ENCODE measurements at regions not wholly inside any gene's neighbourhood (a gene's known extent, or its start where the extent isn't known, plus 50 kb on each side); places are given as distances from the start of the nearest gene placed in this dataset.

DNA sequence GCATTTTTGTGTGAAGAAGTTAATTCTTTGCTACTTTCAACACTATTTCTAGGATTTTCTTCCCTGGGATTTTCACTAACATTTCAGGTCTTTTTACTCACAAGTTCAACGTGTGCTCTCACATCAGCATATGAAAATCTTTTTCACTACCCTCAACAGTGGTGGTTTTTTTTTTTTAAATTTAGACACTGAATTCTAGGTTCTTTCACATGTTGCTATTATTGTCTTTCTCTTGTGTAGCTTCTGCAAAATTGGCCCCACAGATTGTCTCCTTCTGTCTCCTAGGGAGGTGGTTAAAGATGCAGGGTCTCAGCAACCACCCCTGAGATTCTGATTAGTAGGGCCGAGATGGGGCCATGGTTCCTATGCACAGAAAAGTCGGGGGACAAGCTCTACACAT lies 165.0 kb upstream of the GPR26 start:
- H4K20me1 ChIP-seq (ENCODE audit: insufficient read depth, low read length, poor library complexity, severe bottlenecking) = no peaks in the 10 kb centered on the region
- H3K9me3 ChIP-seq (ENCODE audit: insufficient read depth, low read depth, low read length) = peaks cover 3% of the 10 kb centered on the region; the same call in 1 of the 2 replicates
- H3K79me2 ChIP-seq (ENCODE audit: insufficient read depth, low read length) = no peaks in the 10 kb centered on the region
- no peaks in the 10 kb centered on the region for H3K9me2 ChIP-seq (replicated peaks; ENCODE audit: low read depth, low read length)
- TF ChIP-seq EZH2phosphoT487 (IDR thresholded peaks at IDR 0.05; ENCODE audit: borderline replicate concordance) = no peak
- TF ChIP-seq, protein P1, sequence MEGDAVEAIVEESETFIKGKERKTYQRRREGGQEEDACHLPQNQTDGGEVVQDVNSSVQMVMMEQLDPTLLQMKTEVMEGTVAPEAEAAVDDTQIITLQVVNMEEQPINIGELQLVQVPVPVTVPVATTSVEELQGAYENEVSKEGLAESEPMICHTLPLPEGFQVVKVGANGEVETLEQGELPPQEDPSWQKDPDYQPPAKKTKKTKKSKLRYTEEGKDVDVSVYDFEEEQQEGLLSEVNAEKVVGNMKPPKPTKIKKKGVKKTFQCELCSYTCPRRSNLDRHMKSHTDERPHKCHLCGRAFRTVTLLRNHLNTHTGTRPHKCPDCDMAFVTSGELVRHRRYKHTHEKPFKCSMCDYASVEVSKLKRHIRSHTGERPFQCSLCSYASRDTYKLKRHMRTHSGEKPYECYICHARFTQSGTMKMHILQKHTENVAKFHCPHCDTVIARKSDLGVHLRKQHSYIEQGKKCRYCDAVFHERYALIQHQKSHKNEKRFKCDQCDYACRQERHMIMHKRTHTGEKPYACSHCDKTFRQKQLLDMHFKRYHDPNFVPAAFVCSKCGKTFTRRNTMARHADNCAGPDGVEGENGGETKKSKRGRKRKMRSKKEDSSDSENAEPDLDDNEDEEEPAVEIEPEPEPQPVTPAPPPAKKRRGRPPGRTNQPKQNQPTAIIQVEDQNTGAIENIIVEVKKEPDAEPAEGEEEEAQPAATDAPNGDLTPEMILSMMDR (conservative IDR thresholded peaks at IDR 0.05; ENCODE audit: low read length) = no peak
- H3K36me3 ChIP-seq (ENCODE audit: insufficient read depth, low read length) = no peaks in the 10 kb centered on the region
- no peak overlapping the region for H2AFZ ChIP-seq (ENCODE audit: low read length)
- no peak overlapping the region for H3K9ac ChIP-seq (ENCODE audit: low read depth, low read length, poor library complexity, severe bottlenecking)
- H3K4me1 ChIP-seq (ENCODE audit: insufficient read depth, low read length, poor library complexity, severe bottlenecking) = no peaks in the 10 kb centered on the region
- H3K27me3 ChIP-seq (ENCODE audit: insufficient read depth, low read length, poor library complexity, severe bottlenecking) = no peaks in the 10 kb centered on the region
- no peak overlapping the region for H3K4me3 ChIP-seq (ENCODE audit: low read length, poor library complexity, severe bottlenecking)
- H3F3A ChIP-seq (ENCODE audit: low read depth) = no peaks in the 10 kb centered on the region
- H3K4me2 ChIP-seq (ENCODE audit: low read depth, low read length, poor library complexity, severe bottlenecking) = no peak overlapping the region

DNA sequence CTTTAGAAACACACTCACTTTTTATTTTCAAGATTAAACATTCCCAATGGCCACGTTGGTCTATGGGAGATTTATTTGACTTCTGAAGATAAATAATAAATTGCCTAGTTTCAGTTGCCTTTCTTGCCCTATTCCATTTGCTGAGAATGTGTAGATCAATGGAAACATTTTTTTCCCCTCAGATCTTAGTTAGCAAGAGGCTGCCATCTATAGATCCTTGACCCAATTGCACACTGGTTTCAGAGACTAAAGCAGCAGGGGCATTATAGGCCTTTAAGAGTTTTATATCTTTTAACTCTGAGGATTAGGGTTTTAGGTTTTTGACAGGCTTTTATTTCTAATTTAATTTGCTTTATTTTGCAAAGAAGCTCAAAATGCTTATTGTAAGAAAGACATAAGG lies 163.2 kb upstream of the GPR26 start:
- H3F3A ChIP-seq (ENCODE audit: low read depth) = no peaks in the 10 kb centered on the region
- no peaks in the 10 kb centered on the region for H3K79me2 ChIP-seq (ENCODE audit: insufficient read depth, low read length)
- H3K9me2 ChIP-seq (replicated peaks; ENCODE audit: low read depth, low read length) = no peaks in the 10 kb centered on the region
- no peaks in the 10 kb centered on the region for H3K4me1 ChIP-seq (ENCODE audit: insufficient read depth, low read length, poor library complexity, severe bottlenecking)
- no peaks in the 10 kb centered on the region for H3K27me3 ChIP-seq (ENCODE audit: insufficient read depth, low read length, poor library complexity, severe bottlenecking)
- no peaks in the 10 kb centered on the region for H3K36me3 ChIP-seq (ENCODE audit: insufficient read depth, low read length)
- H3K9ac ChIP-seq (ENCODE audit: low read depth, low read length, poor library complexity, severe bottlenecking) = no peak overlapping the region
- no peak overlapping the region for H2AFZ ChIP-seq (ENCODE audit: low read length)
- TF ChIP-seq, protein P1 (conservative IDR thresholded peaks at IDR 0.05; ENCODE audit: low read length) = no peak
- no peak for TF ChIP-seq EZH2phosphoT487 (IDR thresholded peaks at IDR 0.05; ENCODE audit: borderline replicate concordance)
- H3K4me3 ChIP-seq (ENCODE audit: low read length, poor library complexity, severe bottlenecking) = no peak overlapping the region
- no peak overlapping the region for H3K4me2 ChIP-seq (ENCODE audit: low read depth, low read length, poor library complexity, severe bottlenecking)
- H4K20me1 ChIP-seq (ENCODE audit: insufficient read depth, low read length, poor library complexity, severe bottlenecking) = no peaks in the 10 kb centered on the region
- H3K9me3 ChIP-seq (ENCODE audit: insufficient read depth, low read depth, low read length) = peaks cover 3% of the 10 kb centered on the region; the same call in 1 of the 2 replicates

DNA sequence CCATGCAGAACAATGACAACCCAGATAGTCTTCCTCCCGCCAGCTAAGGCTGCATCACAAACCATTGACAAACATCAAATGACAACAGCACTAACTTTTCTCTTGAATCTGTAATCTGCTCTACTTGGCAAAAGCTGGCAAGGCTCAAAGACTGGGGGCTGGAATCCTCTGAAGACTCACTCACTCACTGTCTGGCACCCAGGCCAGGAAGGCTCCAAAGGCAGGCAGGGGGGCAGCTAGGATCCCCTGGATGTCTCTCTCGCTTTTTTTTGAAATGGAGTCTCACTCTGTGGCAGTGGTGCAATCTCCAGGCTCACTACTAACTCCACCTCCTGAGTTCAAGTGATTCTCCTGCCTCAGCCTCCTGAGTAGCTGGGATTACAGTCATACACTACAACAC lies 159.7 kb upstream of the GPR26 start:
- H3K36me3 ChIP-seq (ENCODE audit: insufficient read depth, low read length) = no peaks in the 10 kb centered on the region
- no peaks in the 10 kb centered on the region for H3K9me2 ChIP-seq (replicated peaks; ENCODE audit: low read depth, low read length)
- H3K4me1 ChIP-seq (ENCODE audit: insufficient read depth, low read length, poor library complexity, severe bottlenecking) = no peaks in the 10 kb centered on the region
- no peaks in the 10 kb centered on the region for H3F3A ChIP-seq (ENCODE audit: low read depth)
- H2AFZ ChIP-seq (ENCODE audit: low read length) = no peak overlapping the region
- no peaks in the 10 kb centered on the region; the same call in 1 of the 2 replicates for H3K9me3 ChIP-seq (ENCODE audit: insufficient read depth, low read depth, low read length)
- H3K9ac ChIP-seq (ENCODE audit: low read depth, low read length, poor library complexity, severe bottlenecking) = no peak overlapping the region
- H3K4me3 ChIP-seq (ENCODE audit: low read length, poor library complexity, severe bottlenecking) = no peak overlapping the region
- no peaks in the 10 kb centered on the region for H3K79me2 ChIP-seq (ENCODE audit: insufficient read depth, low read length)
- H3K27me3 ChIP-seq (ENCODE audit: insufficient read depth, low read length, poor library complexity, severe bottlenecking) = no peaks in the 10 kb centered on the region
- TF ChIP-seq, protein P1 (conservative IDR thresholded peaks at IDR 0.05; ENCODE audit: low read length) = no peak
- TF ChIP-seq EZH2phosphoT487 (IDR thresholded peaks at IDR 0.05; ENCODE audit: borderline replicate concordance) = no peak
- no peak overlapping the region for H3K4me2 ChIP-seq (ENCODE audit: low read depth, low read length, poor library complexity, severe bottlenecking)
- H4K20me1 ChIP-seq (ENCODE audit: insufficient read depth, low read length, poor library complexity, severe bottlenecking) = no peaks in the 10 kb centered on the region
